Upper lobe of left lung (tissue), 6 donors: ENCODE measurements at regions not wholly inside any gene's neighbourhood (a gene's known extent, or its start where the extent isn't known, plus 50 kb on each side); places are given as distances from the start of the nearest gene placed in this dataset.
"Not testable (repeated sequence)": the region's sequence is repeated elsewhere in the genome, so short reads cannot be mapped to it uniquely, and the experiment has no call there.

Source experiments
- ATAC-seq, 2 donors: fragments of 200-7000 bp; cut with Tn5 transposase; one replicate each; pipeline ENCODE4 v1.9.1; 2022; ENCODE audit warnings: mild to moderate bottlenecking in 2 of 2, moderate library complexity in 2 of 2; ENCODE audit not compliant: low FRiP score in 2 of 2
- DNase-seq, 2 donors: peaks; one replicate each; pipeline ENCODE4 v3.0.0-alpha.2; 2019 to 2020
- H3K27ac ChIP-seq, 4 donors: fragments of 200-600 bp; sonication (generic); one replicate each; pipeline ENCODE4 v1.5.1; 2016 to 2019
- H3K27me3 ChIP-seq, 4 donors: fragments of 200-600 bp; sonication (generic); one replicate each; pipeline ENCODE4 v1.5.1; 2017 to 2019
- H3K36me3 ChIP-seq, 4 donors: fragments of 200-600 bp; sonication (generic); one replicate each; pipeline ENCODE4 v1.5.1; 2016 to 2019
- H3K4me1 ChIP-seq, 4 donors: fragments of 200-600 bp; sonication (generic); one replicate each; pipeline ENCODE4 v1.5.1; 2018 to 2019
- H3K4me3 ChIP-seq, 4 donors: fragments of 200-600 bp; sonication (generic); one replicate each; pipeline ENCODE4 v1.5.1; 2017 to 2019; ENCODE audit warnings: mild to moderate bottlenecking in 2 of 4, moderate library complexity in 1 of 4
- H3K9me3 ChIP-seq, 4 donors: fragments of 200-600 bp; sonication (generic); one replicate each; pipeline ENCODE4 v1.5.1; 2018 to 2019
- CTCF ChIP-seq, 6 experiments: fragments of 450-650 bp in 4 of 6; fragments of 200-600 bp in 2 of 6; sonication (generic) in 2 of 6; IDR thresholded peaks; one replicate each; pipeline ENCODE4 v1.5.1; 2016 to 2019; ENCODE audit warnings: antibody characterized with exemption in 6 of 6
- EP300 ChIP-seq, 4 donors: sonication (generic); formaldehyde crosslinking; IDR thresholded peaks; one replicate each; pipeline ENCODE4 v1.5.1; 2017; ENCODE audit warnings: antibody characterized with exemption in 4 of 4, control low read depth in 2 of 4
- POLR2A ChIP-seq, 4 donors: fragments of 450-650 bp; IDR thresholded peaks; one replicate each; pipeline ENCODE4 v1.5.1; 2016 to 2017; ENCODE audit warnings: antibody characterized with exemption in 4 of 4, mild to moderate bottlenecking in 2 of 4
- POLR2AphosphoS5 ChIP-seq, 2 donors: sonication (generic); formaldehyde crosslinking; IDR thresholded peaks; one replicate each; pipeline ENCODE4 v1.5.1; 2017; ENCODE audit warnings: antibody characterized with exemption in 2 of 2
- WGBS, 2 donors: methylation state at CpG; one replicate each; pipeline ENCODE4 v1.1.5; 2017 to 2018; 5-methylcytosine and 5-hydroxymethylcytosine counted together
- donor health status: DM: no; HTN: no; CAD: no; lungs with moderate emphysema.
- donor health status: DM: no; HTN: yes; CAD: no; lungs with severe emphysema.

GRCh38 chr6:27544612-27545260 is 71.8 kb upstream of the ZNF184 start:
- H3K27me3 ChIP-seq: peaks cover 0 to 43% (median 20%) of the 10 kb centered on the region in 4 donors
- WGBS, 2 donors: 6 to 18% methylated on average over 20 of the region's 20 CpGs
- H3K4me3 ChIP-seq: no peak overlapping the region
- TF ChIP-seq POLR2A (IDR thresholded peaks at IDR 0.05) (no peak), POLR2AphosphoS5 (IDR thresholded peaks at IDR 0.05) (no peak), EP300 (IDR thresholded peaks at IDR 0.05) (no peak)
- H3K4me1 ChIP-seq: peaks cover 0 to 6% (median 0%) of the 10 kb centered on the region in 4 donors
- no peaks in the 10 kb centered on the region for H3K36me3 ChIP-seq
- DNase-seq (no peak), ATAC-seq (no peak)
- no peak overlapping the region for H3K27ac ChIP-seq
- peaks cover 0 to 5% (median 1%) of the 10 kb centered on the region in 4 donors for H3K9me3 ChIP-seq

GRCh38 chr6:27544135-27544534 is 71.2 kb upstream of the ZNF184 start:
- not testable (repeated sequence) for H3K27ac ChIP-seq, H3K36me3 ChIP-seq, H3K4me3 ChIP-seq, DNase-seq, ATAC-seq, H3K4me1 ChIP-seq, H3K9me3 ChIP-seq
- H3K27me3 ChIP-seq: peaks cover 0 to 43% (median 19%) of the 10 kb centered on the region in 4 donors
- WGBS, 2 donors: 31 to 35% methylated on average over 20 of the region's 20 CpGs

- peaks cover 0 to 39% (median 12%) of the 10 kb centered on the region in 4 donors for H3K27me3 ChIP-seq
- WGBS, 2 donors: 81 to 83% methylated on average over 2 of the region's 2 CpGs
Observed at GRCh38 chr6:27542485-27542884, 69.6 kb upstream of the ZNF184 start.

GRCh38 chr6:27541933-27542297 is 69.0 kb upstream of the ZNF184 start:
- Histone ChIP-seq H3K27ac (no peak overlapping the region), H3K4me3 (no peak overlapping the region), H3K4me1 (peaks cover 0 to 6% (median 0%) of the 10 kb centered on the region in 4 donors), H3K9me3 (peaks cover 0 to 3% (median 0%) of the 10 kb centered on the region in 4 donors), H3K36me3 (no peaks in the 10 kb centered on the region), H3K27me3 (peaks cover 0 to 34% (median 10%) of the 10 kb centered on the region in 4 donors)
- ATAC-seq: no peak
- DNase-seq: no peak
- WGBS, 2 donors: 41 to 42% methylated on average over 5 of the region's 5 CpGs
- TF ChIP-seq POLR2A (IDR thresholded peaks at IDR 0.05) (no peak), POLR2AphosphoS5 (IDR thresholded peaks at IDR 0.05) (no peak), EP300 (IDR thresholded peaks at IDR 0.05) (no peak), CTCF (IDR thresholded peaks at IDR 0.05) (no peak)

More at GRCh38 chr6:27542485-27542884, 69.6 kb upstream of the ZNF184 start:
- no peak for ATAC-seq
- no peak for DNase-seq
- Histone ChIP-seq H3K27ac (no peak overlapping the region), H3K4me1 (peaks cover 0 to 6% (median 0%) of the 10 kb centered on the region in 4 donors), H3K9me3 (peaks cover 0 to 3% (median under 1%) of the 10 kb centered on the region in 4 donors), H3K4me3 (no peak overlapping the region), H3K36me3 (no peaks in the 10 kb centered on the region)
- TF ChIP-seq CTCF (IDR thresholded peaks at IDR 0.05): no peak
- no peak for TF ChIP-seq POLR2A (IDR thresholded peaks at IDR 0.05)
- TF ChIP-seq EP300 (IDR thresholded peaks at IDR 0.05): no peak
- TF ChIP-seq POLR2AphosphoS5 (IDR thresholded peaks at IDR 0.05): no peak

- no peak overlapping the region for H3K27ac ChIP-seq
- WGBS, 2 donors: 21 to 23% methylated on average over 15 of the region's 15 CpGs
- ATAC-seq (no peak), DNase-seq (no peak)
- peaks cover 0 to 31% (median 8%) of the 10 kb centered on the region in 4 donors for H3K27me3 ChIP-seq
- no peak overlapping the region for H3K4me3 ChIP-seq
- H3K36me3 ChIP-seq: no peaks in the 10 kb centered on the region
- H3K9me3 ChIP-seq: peaks cover 0 to 3% (median 0%) of the 10 kb centered on the region in 4 donors
- TF ChIP-seq POLR2AphosphoS5 (IDR thresholded peaks at IDR 0.05) (no peak), CTCF (IDR thresholded peaks at IDR 0.05) (no peak), EP300 (IDR thresholded peaks at IDR 0.05) (no peak), POLR2A (IDR thresholded peaks at IDR 0.05) (no peak)
- peaks cover 0 to 6% (median 0%) of the 10 kb centered on the region in 4 donors for H3K4me1 ChIP-seq
Observed at GRCh38 chr6:27541212-27541932, 68.5 kb upstream of the ZNF184 start.
